WTC11 (cell line): ENCODE measurements at regions not wholly inside any gene's neighbourhood (a gene's known extent, or its start where the extent isn't known, plus 50 kb on each side); places are given as distances from the start of the nearest gene placed in this dataset.

Experiments
- ATAC-seq: fragments of 200-7000 bp; cut with Tn5 transposase; 2 replicates; pipeline ENCODE4 v1.10.0; 2021; ENCODE audit warnings: mild to moderate bottlenecking, moderate library complexity
- CTCF ChIA-PET: fragments of 300-600 bp; sonication (Branson Sonifier 250); formaldehyde crosslinking; loops from one replicate; lab custom pipeline; 2021; ENCODE audit warnings: antibody characterized with exemption; lab: Charles Lee
- POLR2A ChIA-PET: fragments of 350-600 bp; sonication (Branson Sonifier 250); formaldehyde crosslinking; loops from one replicate; lab custom pipeline; 2021; ENCODE audit warnings: antibody characterized with exemption; lab: Charles Lee
- DNase-seq: peaks from one replicate; pipeline ENCODE4 v3.0.0; 2021; ENCODE audit warnings: low spot score
- H3K27ac Mint-ChIP-seq: 2 replicates; pipeline ENCODE4 v1.8.0; 2021; ENCODE audit warnings: mixed read lengths
- H3K27me3 Mint-ChIP-seq: 2 replicates; pipeline ENCODE4 v1.8.0; 2021; ENCODE audit warnings: low read depth, mild to moderate bottlenecking, moderate library complexity, mixed read lengths
- H3K36me3 Mint-ChIP-seq: 2 replicates; pipeline ENCODE4 v1.8.0; 2021; ENCODE audit warnings: mixed read lengths
- H3K4me1 Mint-ChIP-seq: 2 replicates; pipeline ENCODE4 v1.8.0; 2022; ENCODE audit warnings: mixed read lengths
- H3K4me3 Mint-ChIP-seq: 2 replicates; pipeline ENCODE4 v1.8.0; 2021; ENCODE audit warnings: mild to moderate bottlenecking, moderate library complexity, mixed read lengths
- H3K9me3 Mint-ChIP-seq: 2 replicates; pipeline ENCODE4 v1.8.0; 2021; ENCODE audit warnings: mixed read lengths
- AFF4 ChIP-seq: sonication (generic); formaldehyde crosslinking; IDR thresholded peaks from 2 replicates; pipeline ENCODE4 v1.8.1; 2023; ENCODE audit warnings: mild to moderate bottlenecking, missing genetic modification reagents, borderline replicate concordance
- ATF2 ChIP-seq: sonication (generic); formaldehyde crosslinking; IDR thresholded peaks from 2 replicates; pipeline ENCODE4 v1.8.1; 2022; ENCODE audit warnings: low read depth, missing genetic modification reagents, borderline replicate concordance
- ATF3 ChIP-seq: sonication (generic); formaldehyde crosslinking; conservative IDR thresholded peaks from 2 replicates; pipeline ENCODE4 v1.8.1; 2022; ENCODE audit warnings: mild to moderate bottlenecking, missing genetic modification reagents
- CREB1 ChIP-seq: sonication (generic); formaldehyde crosslinking; IDR thresholded peaks from 2 replicates; pipeline ENCODE4 v1.8.0; 2023; ENCODE audit warnings: mild to moderate bottlenecking, missing genetic modification reagents
- EMX1 ChIP-seq: fragments of 250-450 bp; sonication (Bioruptor Pico); IDR thresholded peaks from 2 replicates; pipeline ENCODE4 v1.8.0; 2021; ENCODE audit warnings: mild to moderate bottlenecking
- ERG ChIP-seq: fragments of 250-450 bp; sonication (Bioruptor Pico); IDR thresholded peaks from 2 replicates; pipeline ENCODE4 v1.8.0; 2021; ENCODE audit warnings: mild to moderate bottlenecking
- FOXJ3 ChIP-seq: sonication (generic); formaldehyde crosslinking; IDR thresholded peaks from 2 replicates; pipeline ENCODE4 v1.9.0; 2021; ENCODE audit warnings: missing genetic modification reagents, mild to moderate bottlenecking, borderline replicate concordance
- FOXP1 ChIP-seq: sonication (generic); formaldehyde crosslinking; IDR thresholded peaks from 2 replicates; pipeline ENCODE4 v1.8.0; 2022; ENCODE audit warnings: missing genetic modification reagents, mild to moderate bottlenecking, moderate library complexity, borderline replicate concordance
- GRHL2 ChIP-seq: fragments of 250-450 bp; sonication (Bioruptor Pico); IDR thresholded peaks from 2 replicates; pipeline ENCODE4 v1.8.0; 2022; ENCODE audit warnings: mild to moderate bottlenecking, moderate library complexity; ENCODE audit not compliant: insufficient replicate concordance, severe bottlenecking
- IRF2 ChIP-seq: sonication (generic); formaldehyde crosslinking; IDR thresholded peaks from 2 replicates; pipeline ENCODE4 v1.8.0; 2022; ENCODE audit warnings: low read depth, missing genetic modification reagents, borderline replicate concordance
- KAT7 ChIP-seq: sonication (generic); formaldehyde crosslinking; IDR thresholded peaks from 2 replicates; pipeline ENCODE4 v1.8.1; 2023; ENCODE audit warnings: missing genetic modification reagents, mild to moderate bottlenecking, borderline replicate concordance
- NFATC4 ChIP-seq: fragments of 250-450 bp; sonication (Bioruptor Pico); IDR thresholded peaks from 2 replicates; pipeline ENCODE4 v1.9.0; 2021; ENCODE audit warnings: mild to moderate bottlenecking
- NR1H2 ChIP-seq: sonication (generic); formaldehyde crosslinking; IDR thresholded peaks from 2 replicates; pipeline ENCODE4 v1.9.0; 2021; ENCODE audit warnings: mild to moderate bottlenecking, moderate library complexity, missing genetic modification reagents
- SMAD3 ChIP-seq: sonication (generic); formaldehyde crosslinking; IDR thresholded peaks from 2 replicates; pipeline ENCODE4 v1.8.0; 2022; ENCODE audit warnings: missing genetic modification reagents, mild to moderate bottlenecking, borderline replicate concordance
- SMAD4 ChIP-seq: sonication (generic); formaldehyde crosslinking; IDR thresholded peaks from 2 replicates; pipeline ENCODE4 v1.8.0; 2022; ENCODE audit warnings: mild to moderate bottlenecking, missing genetic modification reagents
- STAT6 ChIP-seq: sonication (generic); formaldehyde crosslinking; conservative IDR thresholded peaks from 2 replicates; pipeline ENCODE4 v1.8.1; 2023; ENCODE audit warnings: mild to moderate bottlenecking, low read depth, missing genetic modification reagents, moderate library complexity
- TCF7 ChIP-seq: sonication (generic); formaldehyde crosslinking; IDR thresholded peaks from 2 replicates; pipeline ENCODE4 v1.8.0; 2022; ENCODE audit warnings: mild to moderate bottlenecking, low read depth, missing genetic modification reagents, moderate library complexity
- ZNF671 ChIP-seq: fragments of 250-450 bp; sonication (Bioruptor Pico); IDR thresholded peaks from 2 replicates; pipeline ENCODE4 v1.8.0; 2021; ENCODE audit warnings: mild to moderate bottlenecking

- Mint-ChIP-seq H3K4me1 (no peaks in the 10 kb centered on the region), H3K9me3 (no peaks in the 10 kb centered on the region), H3K36me3 (no peaks in the 10 kb centered on the region), H3K4me3 (no peak overlapping the region), H3K27me3 (no peaks in the 10 kb centered on the region), H3K27ac (no peak overlapping the region)
- DNase-seq = no peak
- ChIA-PET CTCF (no interaction called here), POLR2A (no interaction called here)
- ATAC-seq = no peak
- TF ChIP-seq AFF4 = no peak
- TF ChIP-seq ATF2 (CRISPR knock-in tag) = no peak
- no peak for TF ChIP-seq SMAD3 (CRISPR knock-in tag)
- TF ChIP-seq ERG (CRISPR knock-in tag) = no peak
- TF ChIP-seq EMX1 (CRISPR knock-in tag) = no peak
- TF ChIP-seq KAT7 = no peak
- TF ChIP-seq CREB1 (CRISPR knock-in tag) = no peak
- no peak for TF ChIP-seq NR1H2 (CRISPR knock-in tag)
- TF ChIP-seq TCF7 (CRISPR knock-in tag) = no peak
- no peak for TF ChIP-seq NFATC4 (CRISPR knock-in tag)
- no peak for TF ChIP-seq SMAD4
- TF ChIP-seq FOXJ3 (CRISPR knock-in tag) = no peak
- no peak for TF ChIP-seq FOXP1 (CRISPR knock-in tag)
Measured at GRCh38 chrX:38935561-38935960, 134.3 kb downstream of the MID1IP1 start.

GRCh38 chrX:38937400-38937799, 136.1 kb downstream of the MID1IP1 start:
- POLR2A ChIA-PET = no interaction called here
- Mint-ChIP-seq H3K36me3 (no peaks in the 10 kb centered on the region), H3K4me3 (no peak overlapping the region), H3K4me1 (no peaks in the 10 kb centered on the region), H3K27me3 (no peaks in the 10 kb centered on the region; the same call in 1 of the 2 replicates), H3K9me3 (peaks cover 4% of the 10 kb centered on the region), H3K27ac (no peak overlapping the region)
- CTCF ChIA-PET = no interaction called here
- TF ChIP-seq ATF3 (CRISPR knock-in tag) (no peak), STAT6 (CRISPR knock-in tag) (no peak), ZNF671 (CRISPR knock-in tag) (no peak), CREB1 (CRISPR knock-in tag) (no peak), GRHL2 (CRISPR knock-in tag) (no peak), IRF2 (CRISPR knock-in tag) (no peak)
- ATAC-seq (no peak), DNase-seq (no peak)
